HEK293 (cell line): ENCODE measurements at regions not wholly inside any gene's neighbourhood (a gene's known extent, or its start where the extent isn't known, plus 50 kb on each side); places are given as distances from the start of the nearest gene placed in this dataset.

Experiments
- CTCF ChIA-PET: fragments of 350-600 bp; formaldehyde crosslinking; extraction: SDS; loops from one replicate; lab custom pipeline; 2021; ENCODE audit warnings: antibody characterized with exemption; lab: Yijun Ruan, JAX
- POLR2A ChIA-PET: fragments of 300-600 bp; formaldehyde crosslinking; extraction: SDS; loops from one replicate; lab custom pipeline; 2020; ENCODE audit warnings: antibody characterized with exemption, inconsistent platforms; lab: Yijun Ruan, JAX
- H3K27ac ChIP-seq: fragments of 200-500 bp; sonication (Bioruptor generic); 2 replicates; pipeline ENCODE4 v1.5.1; 2014; ENCODE audit warnings: low read depth, low read length, control low read depth, inconsistent platforms; ENCODE audit errors: extremely low read depth
- H3K36me3 ChIP-seq, 2 experiments: fragments of 200-500 bp in 1 of 2; sonication (Bioruptor generic) in 1 of 2; 1 replicate in 1 of 2; 2 replicates in 1 of 2; pipeline ENCODE4 v1.5.1; 2014 to 2017; ENCODE audit warnings: inconsistent platforms in 2 of 2, low read length in 2 of 2; ENCODE audit not compliant: control insufficient read depth in 2 of 2, insufficient read depth in 1 of 2
- H3K4me1 ChIP-seq: fragments of 200-500 bp; sonication (Bioruptor generic); 2 replicates; pipeline ENCODE4 v1.5.1; 2014; ENCODE audit warnings: mild to moderate bottlenecking, low read length, inconsistent platforms; ENCODE audit not compliant: control insufficient read depth, insufficient read depth
- H3K4me3 ChIP-seq: 2 replicates; pipeline ENCODE4 v1.5.1; 2011; ENCODE audit warnings: low read depth, mild to moderate bottlenecking, control low read depth, low read length, moderate library complexity
- H3K9me3 ChIP-seq: fragments of 200-500 bp; sonication (Bioruptor generic); 2 replicates; pipeline ENCODE4 v1.5.1; 2014; ENCODE audit warnings: low read depth, low read length, inconsistent platforms; ENCODE audit not compliant: control insufficient read depth, insufficient read depth
- GFI1B ChIP-seq: fragments of 450-650 bp; formaldehyde crosslinking; IDR thresholded peaks from 2 replicates; pipeline ENCODE4 v1.5.1; 2016; ENCODE audit warnings: missing biosample characterization, missing genetic modification characterization
- GLIS1 ChIP-seq: fragments of 450-650 bp; formaldehyde crosslinking; IDR thresholded peaks from 2 replicates; pipeline ENCODE4 v1.5.1; 2016; ENCODE audit warnings: missing biosample characterization, missing genetic modification characterization
- HOXD13 ChIP-seq: sonication (generic); formaldehyde crosslinking; IDR thresholded peaks from 2 replicates; pipeline ENCODE4 v1.8.0; 2022; ENCODE audit warnings: missing genetic modification reagents, borderline replicate concordance
- KLF7 ChIP-seq: fragments of 450-650 bp; formaldehyde crosslinking; IDR thresholded peaks from 2 replicates; pipeline ENCODE4 v1.5.1; 2016; ENCODE audit warnings: missing biosample characterization, missing genetic modification characterization, borderline replicate concordance
- KLF8 ChIP-seq: fragments of 450-650 bp; formaldehyde crosslinking; IDR thresholded peaks from 2 replicates; pipeline ENCODE4 v1.5.1; 2016; ENCODE audit warnings: missing biosample characterization, missing genetic modification characterization
- MYNN ChIP-seq: fragments of 450-650 bp; formaldehyde crosslinking; IDR thresholded peaks from 2 replicates; pipeline ENCODE4 v1.5.1; 2016; ENCODE audit warnings: missing biosample characterization, missing genetic modification characterization, borderline replicate concordance
- ZBTB21 ChIP-seq: fragments of 450-650 bp; formaldehyde crosslinking; IDR thresholded peaks from 2 replicates; pipeline ENCODE4 v1.5.1; 2017; ENCODE audit warnings: missing biosample characterization, missing genetic modification characterization
- ZNF335 ChIP-seq: fragments of 450-650 bp; formaldehyde crosslinking; conservative IDR thresholded peaks from 2 replicates; pipeline ENCODE4 v1.5.1; 2016; ENCODE audit warnings: missing biosample characterization, missing genetic modification characterization
- ZNF341 ChIP-seq: fragments of 450-650 bp; formaldehyde crosslinking; IDR thresholded peaks from 2 replicates; pipeline ENCODE4; 2016; ENCODE audit warnings: low read depth, missing biosample characterization, missing genetic modification characterization
- ZNF37A ChIP-seq: fragments of 450-650 bp; IDR thresholded peaks from 2 replicates; pipeline ENCODE4 v1.5.1; 2018; ENCODE audit warnings: missing biosample characterization, missing genetic modification characterization
- ZNF514 ChIP-seq: fragments of 450-650 bp; formaldehyde crosslinking; IDR thresholded peaks from 2 replicates; pipeline ENCODE4 v1.5.1; 2016; ENCODE audit warnings: missing biosample characterization, missing genetic modification characterization
- ZNF585B ChIP-seq: fragments of 450-650 bp; formaldehyde crosslinking; IDR thresholded peaks from 2 replicates; pipeline ENCODE4 v1.5.1; 2016; ENCODE audit warnings: missing biosample characterization, missing genetic modification characterization
- TF ChIP-seq, protein P1 (sequence below): fragments of 450-650 bp; formaldehyde crosslinking; IDR thresholded peaks from 2 replicates; pipeline ENCODE4 v1.5.1; 2016; ENCODE audit warnings: missing biosample characterization, missing genetic modification characterization
- TF ChIP-seq, protein P2 (sequence below): fragments of 450-650 bp; formaldehyde crosslinking; IDR thresholded peaks from 2 replicates; pipeline ENCODE4 v1.5.1; 2016; ENCODE audit warnings: missing biosample characterization, missing genetic modification characterization, borderline replicate concordance
- TF ChIP-seq, protein P3 (sequence below): fragments of 450-650 bp; formaldehyde crosslinking; optimal IDR thresholded peaks from 2 replicates; pipeline ENCODE3; 2016; ENCODE audit warnings: missing biosample characterization, mild to moderate bottlenecking, missing genetic modification characterization
- TF ChIP-seq, protein P4 (sequence below): fragments of 450-650 bp; formaldehyde crosslinking; IDR thresholded peaks from 2 replicates; pipeline ENCODE4 v1.5.1; 2016; ENCODE audit warnings: missing biosample characterization, missing genetic modification characterization
- TF ChIP-seq, protein P5 (sequence below): fragments of 450-650 bp; formaldehyde crosslinking; IDR thresholded peaks from 2 replicates; pipeline ENCODE4 v1.5.1; 2016; ENCODE audit warnings: missing biosample characterization, missing genetic modification characterization
- TF ChIP-seq, protein P6 (sequence below): fragments of 450-650 bp; formaldehyde crosslinking; conservative IDR thresholded peaks from 2 replicates; pipeline ENCODE4 v1.5.1; 2016; ENCODE audit warnings: low read depth, missing biosample characterization, missing genetic modification characterization
- TF ChIP-seq, protein P7 (sequence below): fragments of 450-650 bp; formaldehyde crosslinking; IDR thresholded peaks from 2 replicates; pipeline ENCODE4 v1.5.1; 2016; ENCODE audit warnings: missing biosample characterization, missing genetic modification characterization, low read depth

DNA sequence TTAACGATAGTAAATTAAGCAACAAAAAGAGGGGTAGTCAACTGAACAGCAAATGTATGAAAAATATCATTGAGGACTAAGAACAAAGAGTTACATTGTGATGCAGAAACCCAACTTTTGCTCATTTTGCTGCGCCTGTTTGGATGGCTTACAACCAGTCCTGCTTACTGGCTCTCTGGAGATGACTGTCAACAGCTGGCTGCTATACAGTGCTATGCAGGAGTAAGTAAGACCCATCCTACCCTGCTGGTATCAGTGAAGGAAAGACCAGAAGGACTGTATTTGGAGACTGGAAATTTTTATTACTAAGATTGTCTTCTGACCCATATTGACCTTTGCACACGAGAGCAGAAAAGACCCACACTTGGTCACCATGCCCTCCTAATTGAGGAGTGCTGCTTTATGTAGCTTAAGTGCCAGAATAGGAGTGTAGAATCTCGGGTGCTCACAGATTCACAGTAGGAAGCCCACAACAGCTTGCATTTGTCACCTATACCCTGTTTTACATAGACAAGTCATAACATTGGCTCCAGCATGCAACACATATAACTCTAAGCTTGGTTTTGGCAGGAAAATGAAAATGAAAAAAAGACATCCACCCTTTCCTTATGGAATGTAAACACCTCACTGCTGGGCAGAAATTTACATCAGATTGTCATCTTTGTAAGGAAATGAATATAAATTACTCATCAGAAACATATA, 1915.0 kb upstream of the CELF4 start (continued):
- TF ChIP-seq, protein P1, sequence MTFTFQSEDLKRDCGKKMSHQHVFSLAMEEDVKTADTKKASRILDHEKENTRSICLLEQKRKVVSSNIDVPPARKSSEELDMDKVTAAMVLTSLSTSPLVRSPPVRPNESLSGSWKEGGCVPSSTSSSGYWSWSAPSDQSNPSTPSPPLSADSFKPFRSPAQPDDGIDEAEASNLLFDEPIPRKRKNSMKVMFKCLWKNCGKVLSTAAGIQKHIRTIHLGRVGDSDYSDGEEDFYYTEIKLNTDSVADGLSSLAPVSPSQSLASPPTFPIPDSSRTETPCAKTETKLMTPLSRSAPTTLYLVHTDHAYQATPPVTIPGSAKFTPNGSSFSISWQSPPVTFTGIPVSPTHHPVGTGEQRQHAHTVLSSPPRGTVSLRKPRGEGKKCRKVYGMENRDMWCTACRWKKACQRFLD (tag by site-specific recombination) = no peak
- TF ChIP-seq ZBTB21 (tag by site-specific recombination) (no peak), GFI1B (tag by site-specific recombination) (no peak), KLF8 (tag by site-specific recombination) (no peak), KLF7 (no peak)
- TF ChIP-seq, protein P2, sequence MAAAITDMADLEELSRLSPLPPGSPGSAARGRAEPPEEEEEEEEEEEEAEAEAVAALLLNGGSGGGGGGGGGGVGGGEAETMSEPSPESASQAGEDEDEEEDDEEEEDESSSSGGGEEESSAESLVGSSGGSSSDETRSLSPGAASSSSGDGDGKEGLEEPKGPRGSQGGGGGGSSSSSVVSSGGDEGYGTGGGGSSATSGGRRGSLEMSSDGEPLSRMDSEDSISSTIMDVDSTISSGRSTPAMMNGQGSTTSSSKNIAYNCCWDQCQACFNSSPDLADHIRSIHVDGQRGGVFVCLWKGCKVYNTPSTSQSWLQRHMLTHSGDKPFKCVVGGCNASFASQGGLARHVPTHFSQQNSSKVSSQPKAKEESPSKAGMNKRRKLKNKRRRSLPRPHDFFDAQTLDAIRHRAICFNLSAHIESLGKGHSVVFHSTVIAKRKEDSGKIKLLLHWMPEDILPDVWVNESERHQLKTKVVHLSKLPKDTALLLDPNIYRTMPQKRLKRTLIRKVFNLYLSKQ (tag by site-specific recombination) = no peak

DNA sequence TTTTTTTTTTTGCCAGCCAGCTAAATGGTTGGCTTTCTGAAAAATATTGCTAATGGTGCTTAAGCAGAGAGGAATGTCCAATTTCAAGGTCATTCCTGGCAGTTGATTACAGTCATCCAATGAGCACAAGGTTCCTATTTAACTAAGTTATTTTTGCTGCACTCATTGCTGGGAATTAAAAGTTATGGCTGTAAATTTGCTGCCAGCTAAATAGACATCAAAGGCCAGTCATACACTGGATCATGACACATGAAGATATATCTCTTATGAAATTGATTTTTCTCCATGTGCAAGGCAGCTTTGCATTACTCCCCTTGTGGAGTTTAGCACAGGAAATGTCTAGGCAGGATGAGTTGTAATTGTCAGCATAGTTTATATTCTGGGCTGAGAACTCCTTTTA, 1898.4 kb upstream of the CELF4 start:
- no peaks in the 10 kb centered on the region for H3K4me1 ChIP-seq
- H3K36me3 ChIP-seq = no peaks in the 10 kb centered on the region
- no peak overlapping the region for H3K27ac ChIP-seq
- H3K4me3 ChIP-seq = no peak overlapping the region
- ChIA-PET POLR2A (no interaction called here), CTCF (interaction anchor here (0.5 to 0.6 kb wide), 2 partner anchors 1037 to 1977 kb away, joined by 3 to 4 read pairs; no protein-coding TSS in a partner anchor)
- no peaks in the 10 kb centered on the region for H3K9me3 ChIP-seq
- TF ChIP-seq, protein P3, sequence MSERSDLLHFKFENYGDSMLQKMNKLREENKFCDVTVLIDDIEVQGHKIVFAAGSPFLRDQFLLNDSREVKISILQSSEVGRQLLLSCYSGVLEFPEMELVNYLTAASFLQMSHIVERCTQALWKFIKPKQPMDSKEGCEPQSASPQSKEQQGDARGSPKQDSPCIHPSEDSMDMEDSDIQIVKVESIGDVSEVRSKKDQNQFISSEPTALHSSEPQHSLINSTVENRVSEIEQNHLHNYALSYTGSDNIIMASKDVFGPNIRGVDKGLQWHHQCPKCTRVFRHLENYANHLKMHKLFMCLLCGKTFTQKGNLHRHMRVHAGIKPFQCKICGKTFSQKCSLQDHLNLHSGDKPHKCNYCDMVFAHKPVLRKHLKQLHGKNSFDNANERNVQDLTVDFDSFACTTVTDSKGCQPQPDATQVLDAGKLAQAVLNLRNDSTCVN = no peak
- no peak for TF ChIP-seq ZNF585B (tag by site-specific recombination)
- no peak for TF ChIP-seq HOXD13 (CRISPR knock-in tag)
- TF ChIP-seq, protein P4, sequence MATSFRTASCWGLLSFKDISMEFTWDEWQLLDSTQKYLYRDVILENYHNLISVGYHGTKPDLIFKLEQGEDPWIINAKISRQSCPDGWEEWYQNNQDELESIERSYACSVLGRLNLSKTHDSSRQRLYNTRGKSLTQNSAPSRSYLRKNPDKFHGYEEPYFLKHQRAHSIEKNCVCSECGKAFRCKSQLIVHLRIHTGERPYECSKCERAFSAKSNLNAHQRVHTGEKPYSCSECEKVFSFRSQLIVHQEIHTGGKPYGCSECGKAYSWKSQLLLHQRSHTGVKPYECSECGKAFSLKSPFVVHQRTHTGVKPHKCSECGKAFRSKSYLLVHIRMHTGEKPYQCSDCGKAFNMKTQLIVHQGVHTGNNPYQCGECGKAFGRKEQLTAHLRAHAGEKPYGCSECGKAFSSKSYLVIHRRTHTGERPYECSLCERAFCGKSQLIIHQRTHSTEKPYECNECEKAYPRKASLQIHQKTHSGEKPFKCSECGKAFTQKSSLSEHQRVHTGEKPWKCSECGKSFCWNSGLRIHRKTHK = no peak
- TF ChIP-seq ZNF341 = no peak
- TF ChIP-seq ZNF514 (tag by site-specific recombination) = no peak
- TF ChIP-seq ZNF335 (tag by site-specific recombination) = no peak
- no peak for TF ChIP-seq ZNF37A (tag by site-specific recombination)
- TF ChIP-seq, protein P5, sequence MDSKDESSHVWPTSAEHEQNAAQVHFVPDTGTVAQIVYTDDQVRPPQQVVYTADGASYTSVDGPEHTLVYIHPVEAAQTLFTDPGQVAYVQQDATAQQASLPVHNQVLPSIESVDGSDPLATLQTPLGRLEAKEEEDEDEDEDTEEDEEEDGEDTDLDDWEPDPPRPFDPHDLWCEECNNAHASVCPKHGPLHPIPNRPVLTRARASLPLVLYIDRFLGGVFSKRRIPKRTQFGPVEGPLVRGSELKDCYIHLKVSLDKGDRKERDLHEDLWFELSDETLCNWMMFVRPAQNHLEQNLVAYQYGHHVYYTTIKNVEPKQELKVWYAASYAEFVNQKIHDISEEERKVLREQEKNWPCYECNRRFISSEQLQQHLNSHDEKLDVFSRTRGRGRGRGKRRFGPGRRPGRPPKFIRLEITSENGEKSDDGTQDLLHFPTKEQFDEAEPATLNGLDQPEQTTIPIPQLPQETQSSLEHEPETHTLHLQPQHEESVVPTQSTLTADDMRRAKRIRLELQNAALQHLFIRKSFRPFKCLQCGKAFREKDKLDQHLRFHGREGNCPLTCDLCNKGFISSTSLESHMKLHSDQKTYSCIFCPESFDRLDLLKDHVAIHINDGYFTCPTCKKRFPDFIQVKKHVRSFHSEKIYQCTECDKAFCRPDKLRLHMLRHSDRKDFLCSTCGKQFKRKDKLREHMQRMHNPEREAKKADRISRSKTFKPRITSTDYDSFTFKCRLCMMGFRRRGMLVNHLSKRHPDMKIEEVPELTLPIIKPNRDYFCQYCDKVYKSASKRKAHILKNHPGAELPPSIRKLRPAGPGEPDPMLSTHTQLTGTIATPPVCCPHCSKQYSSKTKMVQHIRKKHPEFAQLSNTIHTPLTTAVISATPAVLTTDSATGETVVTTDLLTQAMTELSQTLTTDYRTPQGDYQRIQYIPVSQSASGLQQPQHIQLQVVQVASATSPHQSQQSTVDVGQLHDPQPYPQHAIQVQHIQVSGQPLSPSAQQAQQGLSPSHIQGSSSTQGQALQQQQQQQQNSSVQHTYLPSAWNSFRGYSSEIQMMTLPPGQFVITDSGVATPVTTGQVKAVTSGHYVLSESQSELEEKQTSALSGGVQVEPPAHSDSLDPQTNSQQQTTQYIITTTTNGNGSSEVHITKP = no peak
- TF ChIP-seq, protein P6, sequence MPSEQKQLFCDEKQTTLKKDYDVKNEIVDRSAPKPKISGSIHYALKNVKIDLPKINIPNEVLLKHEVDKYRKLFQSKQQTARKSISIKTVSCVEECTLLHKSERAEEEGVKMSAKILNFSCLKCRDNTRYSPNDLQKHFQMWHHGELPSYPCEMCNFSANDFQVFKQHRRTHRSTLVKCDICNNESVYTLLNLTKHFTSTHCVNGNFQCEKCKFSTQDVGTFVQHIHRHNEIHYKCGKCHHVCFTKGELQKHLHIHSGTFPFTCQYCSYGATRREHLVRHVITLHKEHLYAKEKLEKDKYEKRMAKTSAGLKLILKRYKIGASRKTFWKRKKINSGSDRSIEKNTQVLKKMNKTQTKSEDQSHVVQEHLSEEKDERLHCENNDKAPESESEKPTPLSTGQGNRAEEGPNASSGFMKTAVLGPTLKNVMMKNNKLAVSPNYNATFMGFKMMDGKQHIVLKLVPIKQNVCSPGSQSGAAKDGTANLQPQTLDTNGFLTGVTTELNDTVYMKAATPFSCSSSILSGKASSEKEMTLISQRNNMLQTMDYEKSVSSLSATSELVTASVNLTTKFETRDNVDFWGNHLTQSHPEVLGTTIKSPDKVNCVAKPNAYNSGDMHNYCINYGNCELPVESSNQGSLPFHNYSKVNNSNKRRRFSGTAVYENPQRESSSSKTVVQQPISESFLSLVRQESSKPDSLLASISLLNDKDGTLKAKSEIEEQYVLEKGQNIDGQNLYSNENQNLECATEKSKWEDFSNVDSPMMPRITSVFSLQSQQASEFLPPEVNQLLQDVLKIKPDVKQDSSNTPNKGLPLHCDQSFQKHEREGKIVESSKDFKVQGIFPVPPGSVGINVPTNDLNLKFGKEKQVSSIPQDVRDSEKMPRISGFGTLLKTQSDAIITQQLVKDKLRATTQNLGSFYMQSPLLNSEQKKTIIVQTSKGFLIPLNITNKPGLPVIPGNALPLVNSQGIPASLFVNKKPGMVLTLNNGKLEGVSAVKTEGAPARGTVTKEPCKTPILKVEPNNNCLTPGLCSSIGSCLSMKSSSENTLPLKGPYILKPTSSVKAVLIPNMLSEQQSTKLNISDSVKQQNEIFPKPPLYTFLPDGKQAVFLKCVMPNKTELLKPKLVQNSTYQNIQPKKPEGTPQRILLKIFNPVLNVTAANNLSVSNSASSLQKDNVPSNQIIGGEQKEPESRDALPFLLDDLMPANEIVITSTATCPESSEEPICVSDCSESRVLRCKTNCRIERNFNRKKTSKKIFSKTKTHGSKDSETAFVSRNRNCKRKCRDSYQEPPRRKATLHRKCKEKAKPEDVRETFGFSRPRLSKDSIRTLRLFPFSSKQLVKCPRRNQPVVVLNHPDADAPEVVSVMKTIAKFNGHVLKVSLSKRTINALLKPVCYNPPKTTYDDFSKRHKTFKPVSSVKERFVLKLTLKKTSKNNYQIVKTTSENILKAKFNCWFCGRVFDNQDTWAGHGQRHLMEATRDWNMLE (tag by site-specific recombination) = no peak
- TF ChIP-seq, protein P7, sequence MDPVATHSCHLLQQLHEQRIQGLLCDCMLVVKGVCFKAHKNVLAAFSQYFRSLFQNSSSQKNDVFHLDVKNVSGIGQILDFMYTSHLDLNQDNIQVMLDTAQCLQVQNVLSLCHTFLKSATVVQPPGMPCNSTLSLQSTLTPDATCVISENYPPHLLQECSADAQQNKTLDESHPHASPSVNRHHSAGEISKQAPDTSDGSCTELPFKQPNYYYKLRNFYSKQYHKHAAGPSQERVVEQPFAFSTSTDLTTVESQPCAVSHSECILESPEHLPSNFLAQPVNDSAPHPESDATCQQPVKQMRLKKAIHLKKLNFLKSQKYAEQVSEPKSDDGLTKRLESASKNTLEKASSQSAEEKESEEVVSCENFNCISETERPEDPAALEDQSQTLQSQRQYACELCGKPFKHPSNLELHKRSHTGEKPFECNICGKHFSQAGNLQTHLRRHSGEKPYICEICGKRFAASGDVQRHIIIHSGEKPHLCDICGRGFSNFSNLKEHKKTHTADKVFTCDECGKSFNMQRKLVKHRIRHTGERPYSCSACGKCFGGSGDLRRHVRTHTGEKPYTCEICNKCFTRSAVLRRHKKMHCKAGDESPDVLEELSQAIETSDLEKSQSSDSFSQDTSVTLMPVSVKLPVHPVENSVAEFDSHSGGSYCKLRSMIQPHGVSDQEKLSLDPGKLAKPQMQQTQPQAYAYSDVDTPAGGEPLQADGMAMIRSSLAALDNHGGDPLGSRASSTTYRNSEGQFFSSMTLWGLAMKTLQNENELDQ (tag by site-specific recombination) = no peak
- no peak for TF ChIP-seq GLIS1
- TF ChIP-seq MYNN (tag by site-specific recombination) = no peak
